ENCODE measurements at regions not wholly inside any gene's neighbourhood (a gene's known extent, or its start where the extent isn't known, plus 50 kb on each side); places are given as distances from the start of the nearest gene placed in this dataset.

GRCh38 chr17:73758245-73758644, 114.0 kb upstream of the SDK2 start:
- DNase-seq: no peak

- no peak for DNase-seq
Observed at GRCh38 chr17:73759324-73759723, 115.1 kb upstream of the SDK2 start.

- no peak for DNase-seq
Observed at GRCh38 chr17:73759734-73760438, 115.6 kb upstream of the SDK2 start.

GRCh38 chr17:73760439-73760758, 116.2 kb upstream of the SDK2 start:
- DNase-seq: no peak

GRCh38 chr17:73765824-73766563, 121.7 kb upstream of the SDK2 start:
- no peak for DNase-seq

- DNase-seq: no peak
Observed at GRCh38 chr17:73767696-73768095, 123.5 kb upstream of the SDK2 start.

GRCh38 chr17:73768691-73769090, 124.4 kb upstream of the SDK2 start:
- DNase-seq: no peak

GRCh38 chr17:73769479-73769878, 125.2 kb upstream of the SDK2 start:
- DNase-seq: no peak

GRCh38 chr17:73770115-73770848, 126.0 kb upstream of the SDK2 start:
- no peak for DNase-seq

- DNase-seq: no peak
Observed at GRCh38 chr17:73770849-73771229, 126.6 kb upstream of the SDK2 start.

GRCh38 chr17:73772107-73772705, 128.0 kb upstream of the SDK2 start:
- DNase-seq: no peak

GRCh38 chr17:73773702-73774101, 129.5 kb upstream of the SDK2 start:
- DNase-seq: no peak

- no peak for DNase-seq
Observed at GRCh38 chr17:73774852-73775251, 130.6 kb upstream of the SDK2 start.

GRCh38 chr17:73776351-73777130, 132.3 kb upstream of the SDK2 start:
- DNase-seq: no peak

- DNase-seq: no peak
Observed at GRCh38 chr17:73777131-73777449, 132.8 kb upstream of the SDK2 start.

GRCh38 chr17:73782231-73782630, 138.0 kb upstream of the SDK2 start:
- DNase-seq: no peak

GRCh38 chr17:73782641-73783381, 138.6 kb upstream of the SDK2 start:
- DNase-seq: no peak

GRCh38 chr17:73783382-73783766, 139.1 kb upstream of the SDK2 start:
- no peak for DNase-seq

- DNase-seq: no peak
Observed at GRCh38 chr17:73783945-73784603, 139.8 kb upstream of the SDK2 start.

GRCh38 chr17:73785496-73785895, 141.3 kb upstream of the SDK2 start:
- no peak for DNase-seq

GRCh38 chr17:73785958-73786743, 141.9 kb upstream of the SDK2 start:
- no peak for DNase-seq
